Stimulated activated CD4-positive, alpha-beta T cell treated with anti-CD3 and anti-CD28 coated beads, Interleukin-4, amount 100 ng/mL, for 48 hours (primary cell): ENCODE measurements at regions not wholly inside any gene's neighbourhood (a gene's known extent, or its start where the extent isn't known, plus 50 kb on each side); places are given as distances from the start of the nearest gene placed in this dataset.

Experiments
- DNase-seq, 2 donors: peaks; one replicate each; pipeline ENCODE4 v3.0.0-alpha.2; 2020; ENCODE audit warnings: low read depth in 2 of 2

GRCh38 chr1:98422816-98423215 is 238.7 kb upstream of the SNX7 start:
- no peak for DNase-seq

GRCh38 chr1:98421085-98421435 is 240.5 kb upstream of the SNX7 start:
- no peak for DNase-seq

GRCh38 chr1:98420376-98421084 is 241.0 kb upstream of the SNX7 start:
- no peak for DNase-seq

DNA sequence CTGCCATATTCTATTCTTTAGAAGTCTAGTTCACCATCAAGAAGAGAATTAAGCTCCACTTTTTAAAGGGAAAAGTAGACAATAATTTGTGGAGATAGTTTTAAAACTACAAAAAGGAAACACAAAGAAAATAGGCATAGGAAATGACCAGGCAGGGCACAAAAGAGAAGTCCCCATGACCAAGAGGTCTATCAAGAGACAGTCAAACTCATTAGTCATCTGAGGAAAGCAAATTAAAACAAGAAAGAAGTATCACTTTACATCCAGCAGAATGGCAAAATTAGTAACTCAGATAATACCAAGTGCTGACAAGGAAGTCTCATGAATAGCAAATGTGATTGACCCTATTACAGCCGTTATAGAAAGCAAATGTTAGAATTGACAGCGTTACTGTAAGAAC is 243.7 kb upstream of the SNX7 start:
- no peak for DNase-seq

DNA sequence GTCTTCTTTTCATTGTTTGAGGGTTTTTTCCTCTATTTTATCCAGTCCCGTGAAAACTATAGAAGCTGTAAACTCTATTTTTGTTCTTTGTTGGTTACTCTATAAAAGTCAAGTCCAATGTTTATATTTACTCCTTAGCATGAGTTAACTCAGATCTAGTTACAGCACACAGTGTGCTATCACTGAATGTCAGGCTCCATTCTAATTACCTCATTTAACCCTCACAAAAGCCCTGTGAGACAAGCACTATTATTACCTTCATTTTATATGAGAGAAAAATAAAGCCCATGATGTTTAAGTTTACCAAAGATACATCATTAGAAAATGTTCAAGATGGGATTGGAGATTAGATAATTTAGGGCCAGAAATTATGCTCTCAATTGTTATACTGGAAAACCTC is 251.4 kb upstream of the SNX7 start:
- no peak for DNase-seq

DNA sequence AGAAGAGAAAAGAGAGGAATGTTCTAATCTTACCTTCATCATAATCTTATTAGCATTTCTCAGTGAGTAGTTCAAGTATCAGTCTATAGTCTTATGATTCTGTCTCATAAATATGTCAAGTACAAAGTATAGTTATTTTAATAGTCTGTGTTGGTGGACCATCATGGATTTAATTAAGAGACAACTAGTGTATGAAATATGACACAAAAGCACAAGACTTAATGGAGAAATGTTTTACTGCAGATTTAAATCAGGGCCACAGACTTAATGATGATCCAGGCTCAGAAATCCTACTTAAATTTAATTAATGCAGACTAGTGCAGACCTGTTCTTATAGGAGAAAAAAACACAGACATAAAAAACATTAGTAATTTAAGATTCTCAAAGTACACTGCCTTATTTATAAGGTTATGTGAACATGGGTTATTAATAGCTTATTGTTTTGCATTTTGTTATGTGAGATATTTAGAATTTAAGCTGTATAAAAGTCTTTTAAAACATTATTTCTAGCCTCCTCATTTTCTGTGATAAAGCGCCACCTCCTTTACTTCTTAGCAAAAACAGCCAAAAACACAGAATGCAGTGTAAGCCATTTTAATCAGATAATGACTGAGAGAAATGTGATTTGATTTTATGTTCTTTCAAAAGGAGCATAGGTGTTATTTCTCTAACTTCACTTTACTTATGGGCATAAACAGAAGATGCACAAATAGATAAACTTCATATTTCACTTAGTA is 255.0 kb upstream of the SNX7 start:
- no peak for DNase-seq

GRCh38 chr1:98405581-98406074 is 255.9 kb upstream of the SNX7 start:
- DNase-seq: no peak

DNA sequence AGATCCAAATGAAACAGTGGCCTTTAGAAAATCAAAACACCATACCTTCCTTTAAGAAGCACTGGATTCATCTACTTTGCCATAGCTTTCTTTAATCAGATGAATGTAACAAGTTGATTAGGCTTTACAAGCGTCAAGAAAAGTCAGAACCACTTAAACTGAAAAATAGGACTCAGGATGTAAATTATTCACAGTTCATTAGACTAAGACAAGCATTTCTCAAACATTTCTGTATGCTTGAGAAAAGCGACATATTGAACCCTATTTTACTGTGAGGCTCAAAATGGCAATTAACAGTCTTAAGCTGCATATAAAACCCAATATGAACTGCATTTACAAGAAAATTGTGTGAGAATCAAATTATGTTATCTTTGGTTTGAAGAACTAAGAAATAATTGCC is 256.7 kb upstream of the SNX7 start:
- DNase-seq: no peak

- DNase-seq: no peak
Observed at GRCh38 chr1:98403963-98404480, 257.5 kb upstream of the SNX7 start.

DNA sequence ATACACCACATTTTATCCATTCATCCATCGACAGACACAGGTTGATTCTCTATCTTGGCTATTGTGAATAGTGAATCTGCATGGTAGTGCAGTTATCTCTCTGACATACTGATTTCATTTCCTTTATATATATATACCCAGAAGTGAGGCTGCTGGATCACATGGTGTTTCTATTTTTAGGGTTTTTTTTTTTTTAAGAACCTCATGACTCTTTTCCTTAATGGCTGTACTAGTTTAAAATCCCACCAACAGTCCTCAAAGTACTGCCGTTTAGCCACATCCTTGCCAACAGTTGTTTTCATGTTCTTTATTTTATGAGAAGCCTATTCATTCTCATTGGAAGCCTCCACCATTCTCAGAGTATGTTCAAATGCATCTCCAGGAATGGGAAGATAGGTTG is 258.7 kb upstream of the SNX7 start:
- DNase-seq: no peak

GRCh38 chr1:98400446-98400845 is 261.1 kb upstream of the SNX7 start:
- DNase-seq: no peak

- no peak for DNase-seq
Observed at GRCh38 chr1:98399218-98399617, 262.3 kb upstream of the SNX7 start.

DNA sequence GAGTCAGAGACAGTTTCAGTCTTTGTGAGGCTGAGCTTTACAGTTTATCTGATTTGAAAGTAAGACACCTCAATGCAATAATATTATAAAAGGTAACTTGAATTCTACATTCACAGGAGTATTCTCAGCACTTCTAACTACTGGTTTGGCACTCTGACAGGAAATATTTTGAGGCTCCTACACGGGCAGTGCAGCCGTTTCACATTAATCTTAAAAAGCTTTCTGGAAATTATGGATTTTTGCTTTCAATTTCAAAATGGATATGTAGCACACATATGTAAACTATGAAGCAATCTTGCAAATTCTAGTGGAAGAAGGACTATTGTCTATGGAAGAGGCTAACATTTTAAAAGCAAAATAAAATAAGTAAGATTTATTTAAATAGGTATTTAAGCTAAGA is 262.9 kb upstream of the SNX7 start:
- no peak for DNase-seq

DNA sequence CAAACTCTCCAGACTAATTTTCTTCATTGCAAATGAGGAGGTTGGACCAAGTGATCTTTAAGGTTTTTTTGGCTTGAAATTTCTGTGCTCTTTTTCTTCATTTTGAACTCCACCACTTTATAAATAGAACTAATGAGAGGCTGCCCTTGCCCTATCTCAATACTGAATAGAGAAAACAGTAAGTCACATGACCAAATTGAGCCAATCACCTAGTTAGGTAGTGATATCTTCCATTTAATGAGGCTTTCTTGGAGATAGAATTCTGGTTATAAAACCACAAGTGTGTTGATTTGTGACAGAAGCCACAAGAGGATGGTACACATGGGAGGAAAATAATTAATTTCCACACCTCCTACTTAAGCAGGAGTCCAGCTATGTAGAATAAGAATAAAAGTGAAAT is 263.4 kb upstream of the SNX7 start:
- DNase-seq: no peak

GRCh38 chr1:98393719-98394118 is 267.8 kb upstream of the SNX7 start:
- no peak for DNase-seq

DNA sequence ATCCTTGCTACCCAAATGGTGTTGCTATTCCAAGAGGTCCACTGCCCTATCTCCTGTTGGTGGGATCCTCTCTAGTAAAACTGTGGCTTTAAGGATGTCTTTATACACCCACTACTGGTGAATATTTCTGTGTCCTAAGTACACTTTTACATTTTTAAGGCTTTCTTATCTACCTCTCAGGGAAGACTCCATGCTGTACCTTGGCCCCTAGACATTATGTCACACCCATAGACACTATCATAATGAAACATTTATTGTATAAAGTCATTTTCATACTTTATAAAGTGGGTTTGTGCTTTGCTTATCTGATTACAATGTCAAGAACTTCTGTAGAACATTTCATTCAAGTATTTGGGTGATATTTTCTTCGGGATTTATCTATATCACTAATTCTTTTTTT is 270.3 kb upstream of the SNX7 start:
- DNase-seq: no peak

GRCh38 chr1:98389809-98390208 is 271.7 kb upstream of the SNX7 start:
- DNase-seq: no peak

DNA sequence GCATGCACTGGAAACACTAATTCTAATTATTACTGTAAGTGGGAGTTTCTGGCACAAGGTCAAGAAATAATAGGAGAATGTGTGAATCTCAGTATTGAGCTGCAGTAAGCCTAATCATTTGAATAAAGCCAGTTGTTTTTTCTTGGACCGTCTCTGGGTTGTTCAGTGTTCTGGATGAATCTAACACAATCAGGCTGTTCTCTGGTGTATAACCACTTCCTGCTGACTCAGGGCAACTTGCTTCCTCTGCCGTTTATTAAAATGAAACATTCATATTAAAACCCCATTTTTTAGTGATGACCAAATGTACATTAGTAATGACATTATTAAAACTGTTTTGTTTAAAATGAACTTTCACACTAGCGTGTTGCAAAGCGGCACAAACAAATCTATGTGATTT is 273.1 kb upstream of the SNX7 start:
- peak in 1 of 2 donors; percentile 2 for DNase-seq

- DNase-seq: no peak
Observed at GRCh38 chr1:98387701-98388100, 273.8 kb upstream of the SNX7 start.

GRCh38 chr1:98386675-98387440 is 274.7 kb upstream of the SNX7 start:
- DNase-seq: no peak

- no peak for DNase-seq
Observed at GRCh38 chr1:98385652-98386051, 275.9 kb upstream of the SNX7 start.

DNA sequence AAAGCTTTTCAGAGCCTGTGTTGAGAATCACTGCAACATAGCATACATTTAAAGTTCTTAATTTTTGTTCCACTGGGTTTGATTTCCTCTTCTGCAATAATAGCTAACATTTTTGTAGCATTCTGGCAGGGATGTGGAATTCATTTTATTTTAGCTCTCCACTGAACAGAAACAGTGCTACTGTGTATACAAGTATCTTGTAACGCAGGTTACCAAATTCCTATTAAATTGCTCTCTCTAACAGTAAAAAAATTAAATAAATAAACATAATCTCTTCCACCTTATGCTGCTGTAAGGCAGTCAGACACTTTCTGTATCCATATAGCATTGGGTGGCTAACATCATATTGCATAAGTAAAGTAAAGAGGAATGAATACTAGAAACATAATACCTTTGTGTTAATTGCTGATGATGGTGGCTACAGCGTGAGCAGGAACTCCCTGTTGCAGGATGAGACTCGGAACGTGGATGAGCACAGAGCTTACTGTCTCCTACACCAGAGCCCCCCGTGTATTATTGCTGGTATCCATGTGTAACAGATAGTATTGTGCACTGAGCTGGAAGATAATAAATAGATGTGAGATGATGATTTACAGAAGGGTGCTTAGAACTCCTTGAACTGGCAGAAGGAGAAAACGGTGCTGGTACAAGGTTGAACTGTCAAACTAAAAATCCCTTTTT is 276.9 kb upstream of the SNX7 start:
- no peak for DNase-seq
